Esophagus mucosa (tissue), 1 donor: ENCODE measurements at regions not wholly inside any gene's neighbourhood (a gene's known extent, or its start where the extent isn't known, plus 50 kb on each side); places are given as distances from the start of the nearest gene placed in this dataset.

Experiments
- ATAC-seq: fragments of 200-7000 bp; cut with Tn5 transposase; one replicate; pipeline ENCODE4 v1.9.1; 2020
- donor health status: DM: yes; HTN: yes; CAD: no.

DNA sequence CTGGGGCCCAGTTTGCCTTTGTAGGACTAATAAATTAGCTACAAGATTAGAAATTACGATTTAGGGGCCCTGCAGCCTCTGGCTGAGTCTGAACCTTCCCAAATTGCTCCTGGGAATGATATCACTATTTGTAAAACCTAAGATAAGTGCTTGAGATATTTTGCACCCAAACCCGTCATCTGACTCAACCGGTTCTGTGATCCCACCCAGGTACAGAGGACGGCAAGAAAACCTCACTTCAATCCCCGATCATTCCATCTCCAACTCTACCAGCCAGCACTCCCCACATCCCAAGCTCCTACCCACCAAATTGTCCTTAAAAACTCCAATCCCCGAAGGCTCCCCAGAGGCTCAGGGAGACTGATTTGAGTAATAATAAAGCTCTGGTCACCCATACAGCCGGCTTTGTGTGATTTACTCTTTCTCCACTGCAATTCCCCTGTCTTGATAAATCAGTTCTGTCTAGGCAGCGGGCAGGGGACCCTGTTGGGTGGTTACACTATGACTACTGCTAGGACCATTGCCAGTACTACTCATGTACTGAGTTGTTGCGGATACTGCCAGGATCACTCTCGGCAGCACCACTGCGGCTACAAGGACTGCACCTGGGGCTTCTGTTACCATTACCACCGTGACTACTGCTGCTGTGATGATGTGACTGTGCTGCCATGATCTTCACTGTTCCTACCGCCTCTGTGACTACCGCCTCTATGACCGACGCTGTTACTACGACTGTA, 73.1 kb downstream of the IRF8 start:
- ATAC-seq: no peak

DNA sequence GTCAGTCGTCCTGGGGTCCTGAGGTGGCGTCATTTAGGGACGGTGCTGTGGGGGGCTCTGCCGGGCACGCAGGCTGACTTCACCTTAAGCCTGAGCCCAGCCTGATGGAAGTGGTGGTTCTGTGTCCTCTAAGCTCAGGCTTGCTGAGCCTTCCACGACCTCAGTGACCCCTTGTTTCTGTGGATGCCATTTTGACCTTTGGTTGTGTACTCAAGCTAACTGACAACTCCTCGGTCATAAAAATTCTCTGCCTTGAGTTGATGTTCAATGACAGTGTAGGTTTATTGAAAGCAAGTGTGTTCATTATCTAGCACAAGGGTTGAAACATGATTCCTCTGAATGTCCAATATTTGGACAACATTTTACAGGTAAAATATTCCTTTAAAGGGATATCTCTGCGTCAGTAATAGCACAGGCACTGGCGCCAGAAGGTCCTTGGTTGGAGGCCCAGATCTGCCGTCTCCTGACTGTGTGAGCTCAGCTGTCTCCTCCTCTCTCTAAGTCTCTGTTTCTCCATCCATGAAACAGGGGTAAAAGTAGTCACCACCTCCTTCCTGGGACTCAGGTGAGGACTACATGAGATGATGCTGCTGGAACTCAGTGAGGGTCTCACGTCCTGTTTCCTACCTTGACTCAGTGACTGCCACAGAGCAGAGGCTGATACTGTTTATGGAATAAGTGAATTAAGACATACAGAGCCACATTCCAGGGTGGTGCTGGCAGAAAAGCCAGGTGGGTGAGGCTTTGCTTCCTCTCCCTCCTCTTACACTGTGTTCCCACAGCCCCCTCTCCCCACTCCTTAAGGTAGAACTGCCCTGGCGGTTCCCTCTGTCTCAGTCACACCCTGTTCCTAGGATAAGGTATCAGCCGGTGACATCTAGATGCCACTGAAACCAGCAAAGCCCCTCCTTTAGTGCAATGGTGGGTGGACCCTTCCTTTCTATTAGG, 75.7 kb downstream of the IRF8 start:
- ATAC-seq: peak; percentile 17

DNA sequence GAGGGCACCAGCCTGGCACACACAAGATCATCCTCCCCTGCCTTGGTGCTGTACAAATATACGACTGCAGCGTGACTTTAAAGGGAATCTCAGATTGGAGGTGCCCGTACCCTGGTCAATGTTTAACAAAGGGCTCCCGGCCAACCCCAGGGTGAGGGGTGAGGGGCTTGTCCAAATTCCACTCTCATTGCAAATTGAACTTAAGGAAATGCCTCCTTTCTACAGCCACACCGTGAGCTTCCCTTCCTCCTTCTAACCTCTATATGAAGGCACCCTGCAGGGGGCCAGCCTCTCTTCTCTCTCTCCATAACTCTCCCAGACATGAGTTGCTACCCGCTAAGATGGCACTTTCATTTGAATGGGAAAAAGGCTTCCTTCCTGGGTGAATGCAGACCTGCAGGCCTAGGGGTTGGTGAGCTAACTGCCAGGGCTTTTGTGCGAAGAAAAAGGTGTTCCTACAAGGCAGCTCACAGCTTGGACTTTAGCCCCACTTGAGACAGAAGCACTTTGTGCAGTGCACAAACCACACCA, 76.6 kb downstream of the IRF8 start:
- no peak for ATAC-seq

- no peak for ATAC-seq
These were observed 79.4 kb downstream of the IRF8 start for GRCh38 chr16:85978291-85978775.

- no peak for ATAC-seq
These were observed 80.0 kb downstream of the IRF8 start for GRCh38 chr16:85978976-85979375.

- ATAC-seq: no peak
These were observed 80.6 kb downstream of the IRF8 start for GRCh38 chr16:85979605-85980004.

- no peak for ATAC-seq
These were observed 81.7 kb downstream of the IRF8 start for GRCh38 chr16:85980686-85981085.

DNA sequence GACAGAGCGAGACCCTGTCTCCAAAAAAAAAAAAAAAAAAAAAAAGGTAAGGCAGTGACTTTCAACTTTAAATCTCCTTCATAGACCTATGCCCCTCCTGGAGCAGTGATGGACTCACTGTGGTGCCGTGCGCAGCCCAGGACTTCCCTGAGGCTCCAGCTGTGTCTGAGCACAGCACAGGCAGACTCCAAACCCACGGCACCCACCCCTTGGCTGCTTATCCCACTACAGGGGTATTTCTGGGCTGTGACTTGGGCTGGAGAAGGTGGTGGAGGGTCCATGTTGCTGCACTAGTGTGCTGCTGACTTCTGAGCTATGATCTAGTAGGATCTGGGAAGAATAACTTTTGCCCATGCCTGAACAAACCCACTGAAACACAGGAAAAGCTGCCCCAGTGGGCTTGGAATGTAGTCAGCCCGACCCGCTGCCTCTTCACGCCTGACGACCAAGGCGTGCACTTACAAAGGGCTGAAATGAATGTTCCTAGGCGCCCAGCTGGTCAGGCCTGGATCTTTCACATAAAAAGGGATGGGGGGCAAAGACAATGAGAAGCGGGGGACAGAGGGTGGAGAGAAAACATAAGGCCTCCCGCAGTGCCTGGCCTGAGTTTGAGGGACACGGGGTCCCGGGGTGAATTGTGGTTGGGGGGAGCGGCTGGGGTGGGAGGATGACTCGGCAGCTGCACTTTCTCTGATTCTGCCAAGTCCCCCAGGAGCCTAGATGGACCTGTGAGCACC, 83.0 kb downstream of the IRF8 start:
- no peak for ATAC-seq

GRCh38 chr16:85982563-85982939, 83.6 kb downstream of the IRF8 start:
- ATAC-seq: no peak

DNA sequence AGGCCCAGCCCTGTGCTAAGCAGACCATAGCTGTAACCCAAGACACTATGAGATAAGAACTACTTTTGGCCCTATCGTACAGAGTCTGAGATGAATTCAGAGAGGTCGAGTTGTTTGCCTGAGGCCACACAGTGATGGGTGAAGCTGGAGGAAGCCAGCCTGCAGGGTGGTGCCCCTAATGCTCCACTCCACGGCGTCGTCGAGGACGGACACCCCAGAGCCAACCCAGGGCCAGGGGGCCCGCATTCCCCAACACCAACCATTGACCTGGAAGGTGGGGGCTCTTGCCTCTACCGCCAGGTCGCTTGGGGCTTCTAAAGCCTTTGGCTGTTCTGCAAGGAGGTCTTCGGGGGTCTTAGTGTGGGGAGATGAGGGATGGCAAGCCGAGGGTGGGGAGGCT, 84.1 kb downstream of the IRF8 start:
- no peak for ATAC-seq

DNA sequence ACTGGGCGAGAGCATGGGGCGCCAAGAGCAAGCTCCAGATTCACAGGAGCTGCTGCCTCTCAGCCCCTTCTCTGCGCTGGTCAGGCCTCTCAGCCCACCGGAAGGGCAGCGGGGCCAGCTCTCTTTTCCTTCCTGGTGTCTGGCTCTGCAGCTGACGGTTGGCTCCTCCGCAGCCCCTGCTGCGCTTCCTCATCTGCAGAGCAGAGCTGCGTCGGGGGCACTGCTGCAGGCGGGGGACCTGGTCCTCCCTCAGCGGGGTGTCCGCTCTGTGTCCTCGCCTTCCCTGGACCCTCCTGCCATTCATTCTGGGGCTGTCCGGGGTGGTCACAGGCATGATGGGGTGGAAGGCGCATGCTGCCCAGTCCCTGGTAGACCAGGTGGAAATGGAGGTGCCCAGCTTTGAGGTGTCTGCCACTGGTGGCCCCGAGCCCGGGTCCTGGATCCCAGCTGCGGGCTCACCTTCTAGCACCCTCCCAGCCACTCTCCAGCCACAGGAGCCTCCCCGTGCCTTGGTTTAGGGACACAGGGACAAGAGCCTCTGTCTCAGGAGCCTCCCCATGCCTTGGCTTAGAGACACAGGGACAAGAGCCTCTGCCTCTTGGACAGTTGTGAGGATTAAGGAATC, 84.8 kb downstream of the IRF8 start:
- no peak for ATAC-seq

- ATAC-seq: no peak
These were observed 85.4 kb downstream of the IRF8 start for GRCh38 chr16:85984231-85984880.

DNA sequence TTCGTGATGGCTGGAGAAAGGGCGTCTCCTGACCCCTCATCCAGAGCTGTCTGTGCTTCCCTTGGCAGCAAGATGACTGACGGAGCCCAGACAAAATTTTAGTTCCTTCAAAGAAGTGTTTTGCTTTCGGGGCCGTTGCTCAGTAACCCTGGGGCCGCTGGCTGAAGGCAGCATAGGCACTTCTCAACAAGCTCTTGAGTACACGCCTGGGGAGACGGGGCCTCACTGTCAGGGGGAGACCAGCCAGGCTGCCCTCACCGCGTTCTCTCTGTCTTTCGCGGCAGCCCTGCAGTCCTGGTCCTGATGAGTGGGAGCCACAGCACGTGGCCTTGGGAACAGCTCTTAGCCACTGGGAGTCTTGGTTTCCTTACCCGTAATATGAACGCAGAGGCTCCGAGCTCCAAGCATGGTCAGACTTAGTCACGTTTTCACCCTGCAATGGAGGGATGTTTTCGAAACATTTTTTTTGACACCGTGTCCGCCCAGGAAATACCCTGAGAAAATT, 86.0 kb downstream of the IRF8 start:
- no peak for ATAC-seq

- no peak for ATAC-seq
These were observed 88.2 kb downstream of the IRF8 start for GRCh38 chr16:85986931-85987749.

- ATAC-seq: no peak
These were observed 88.8 kb downstream of the IRF8 start for GRCh38 chr16:85987750-85988078.

GRCh38 chr16:85988306-85988705, 89.3 kb downstream of the IRF8 start:
- no peak for ATAC-seq

- no peak for ATAC-seq
These were observed 89.9 kb downstream of the IRF8 start for GRCh38 chr16:85988723-85989313.

DNA sequence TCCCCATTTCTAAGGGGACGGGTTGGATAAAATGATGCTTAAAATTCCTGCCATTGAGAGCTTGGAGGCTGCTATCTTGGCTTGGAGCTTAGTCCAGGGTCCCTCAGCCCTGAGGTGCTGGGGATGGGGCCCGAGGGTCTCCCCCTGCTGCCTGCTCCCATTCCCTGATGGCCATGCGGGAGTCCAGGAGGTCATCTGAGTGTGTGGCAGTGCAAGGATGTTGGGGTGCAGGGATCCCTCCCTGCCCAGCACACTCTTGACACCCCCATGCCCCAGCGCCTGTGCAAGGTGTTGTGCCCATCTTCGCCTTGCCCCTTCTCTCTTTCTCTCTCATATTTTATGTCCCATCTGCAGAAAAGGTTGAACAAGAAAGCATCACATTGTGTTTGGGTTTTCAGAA, 90.4 kb downstream of the IRF8 start:
- no peak for ATAC-seq

GRCh38 chr16:85989863-85990643, 91.1 kb downstream of the IRF8 start:
- ATAC-seq: no peak
